ENCODE measurements at regions not wholly inside any gene's neighbourhood (a gene's known extent, or its start where the extent isn't known, plus 50 kb on each side); places are given as distances from the start of the nearest gene placed in this dataset.
A peak's percentile ranks its signal among the peaks of the same experiment; 100 is the strongest.

DNA sequence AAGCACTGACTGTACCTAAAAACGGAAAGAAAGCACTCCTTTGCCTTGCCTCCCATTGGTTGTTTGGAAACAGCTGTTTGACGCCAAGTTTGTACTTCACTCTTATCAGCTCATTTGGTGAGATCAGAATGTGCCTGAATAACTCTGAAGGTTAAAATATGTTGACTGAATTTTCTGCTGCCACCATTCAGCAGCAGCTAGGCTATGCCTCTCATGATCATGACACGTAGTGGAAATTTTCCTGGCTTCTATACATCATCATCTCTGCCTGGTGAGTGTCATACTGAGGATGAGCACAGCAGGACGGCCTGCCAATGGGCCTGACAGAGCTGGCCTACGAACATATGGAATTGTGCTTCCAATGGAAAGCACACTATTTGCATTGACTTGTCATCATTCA lies 704.9 kb upstream of the CITED2 start:
- TF ChIP-seq XRCC4 (IDR thresholded peaks at IDR 0.05; ENCODE audit: extremely low read depth, insufficient read depth, insufficient read length): no peak
- TF ChIP-seq DACH1 (IDR thresholded peaks at IDR 0.05; ENCODE audit: partially characterized antibody): peak; percentile 30
- TF ChIP-seq, protein P1, sequence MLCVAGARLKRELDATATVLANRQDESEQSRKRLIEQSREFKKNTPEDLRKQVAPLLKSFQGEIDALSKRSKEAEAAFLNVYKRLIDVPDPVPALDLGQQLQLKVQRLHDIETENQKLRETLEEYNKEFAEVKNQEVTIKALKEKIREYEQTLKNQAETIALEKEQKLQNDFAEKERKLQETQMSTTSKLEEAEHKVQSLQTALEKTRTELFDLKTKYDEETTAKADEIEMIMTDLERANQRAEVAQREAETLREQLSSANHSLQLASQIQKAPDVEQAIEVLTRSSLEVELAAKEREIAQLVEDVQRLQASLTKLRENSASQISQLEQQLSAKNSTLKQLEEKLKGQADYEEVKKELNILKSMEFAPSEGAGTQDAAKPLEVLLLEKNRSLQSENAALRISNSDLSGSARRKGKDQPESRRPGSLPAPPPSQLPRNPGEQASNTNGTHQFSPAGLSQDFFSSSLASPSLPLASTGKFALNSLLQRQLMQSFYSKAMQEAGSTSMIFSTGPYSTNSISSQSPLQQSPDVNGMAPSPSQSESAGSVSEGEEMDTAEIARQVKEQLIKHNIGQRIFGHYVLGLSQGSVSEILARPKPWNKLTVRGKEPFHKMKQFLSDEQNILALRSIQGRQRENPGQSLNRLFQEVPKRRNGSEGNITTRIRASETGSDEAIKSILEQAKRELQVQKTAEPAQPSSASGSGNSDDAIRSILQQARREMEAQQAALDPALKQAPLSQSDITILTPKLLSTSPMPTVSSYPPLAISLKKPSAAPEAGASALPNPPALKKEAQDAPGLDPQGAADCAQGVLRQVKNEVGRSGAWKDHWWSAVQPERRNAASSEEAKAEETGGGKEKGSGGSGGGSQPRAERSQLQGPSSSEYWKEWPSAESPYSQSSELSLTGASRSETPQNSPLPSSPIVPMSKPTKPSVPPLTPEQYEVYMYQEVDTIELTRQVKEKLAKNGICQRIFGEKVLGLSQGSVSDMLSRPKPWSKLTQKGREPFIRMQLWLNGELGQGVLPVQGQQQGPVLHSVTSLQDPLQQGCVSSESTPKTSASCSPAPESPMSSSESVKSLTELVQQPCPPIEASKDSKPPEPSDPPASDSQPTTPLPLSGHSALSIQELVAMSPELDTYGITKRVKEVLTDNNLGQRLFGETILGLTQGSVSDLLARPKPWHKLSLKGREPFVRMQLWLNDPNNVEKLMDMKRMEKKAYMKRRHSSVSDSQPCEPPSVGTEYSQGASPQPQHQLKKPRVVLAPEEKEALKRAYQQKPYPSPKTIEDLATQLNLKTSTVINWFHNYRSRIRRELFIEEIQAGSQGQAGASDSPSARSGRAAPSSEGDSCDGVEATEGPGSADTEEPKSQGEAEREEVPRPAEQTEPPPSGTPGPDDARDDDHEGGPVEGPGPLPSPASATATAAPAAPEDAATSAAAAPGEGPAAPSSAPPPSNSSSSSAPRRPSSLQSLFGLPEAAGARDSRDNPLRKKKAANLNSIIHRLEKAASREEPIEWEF (CRISPR knock-in tag; IDR thresholded peaks at IDR 0.05): no peak
- H3K27ac ChIP-seq (ENCODE audit: extremely low read depth, low read depth, low read length): no peak overlapping the region
- H3K79me2 ChIP-seq (ENCODE audit: control insufficient read depth, insufficient read depth, low read length): no peaks in the 10 kb centered on the region
- POLR2A ChIA-PET: interaction anchor here (0.6 to 0.7 kb wide), 2 partner anchors 400 to 701 kb away, joined by 3 to 4 read pairs; no protein-coding TSS in a partner anchor
- H4K20me1 ChIP-seq (replicated peaks; ENCODE audit: control insufficient read depth, insufficient read depth, low read length): no peaks in the 10 kb centered on the region
- DNase-seq (ENCODE audit: extremely low read depth in 1 of 4, low spot score in 3 of 4): no peak
- no TSS peak for BruUV-seq (replicated peaks)
- CTCF ChIA-PET (ENCODE audit: low intra/inter-chr PET ratio): no interaction called here
- no peaks in the 10 kb centered on the region for H3K9me3 ChIP-seq (replicated peaks; ENCODE audit: control insufficient read depth, insufficient read depth, low read depth, low read length)
- H3K27me3 ChIP-seq (ENCODE audit: control insufficient read depth in 2 of 2, insufficient read depth in 2 of 2, low read length in 2 of 2): no peaks in the 10 kb centered on the region
- ATAC-seq: peak; percentile 43; the same call in 2 of the 3 replicates
- in situ Hi-C loops (cut with MboI) (no loop called here), intact Hi-C loops (cut with micrococcal nuclease) (no loop called here)
- FAIRE-seq: peak; percentile 6
- WGBS (ENCODE audit: insufficient coverage, low coverage, missing lambda C conversion rate): 8% methylated on average over 5 of the region's 5 CpGs
- no peak overlapping the region for H3K4me2 ChIP-seq (ENCODE audit: insufficient read depth, low read length)
- H3K4me3 ChIP-seq: no peak overlapping the region
- H3K4me1 ChIP-seq (replicated peaks in 1 of 2; ENCODE audit: control insufficient read depth in 2 of 2, insufficient read depth in 2 of 2, low read length in 2 of 2): no peaks in the 10 kb centered on the region
- H3K9me1 ChIP-seq (ENCODE audit: control insufficient read depth, insufficient read depth, low read length): no peaks in the 10 kb centered on the region
- H3K36me3 ChIP-seq (ENCODE audit: control insufficient read depth, insufficient read depth, low read length): no peaks in the 10 kb centered on the region
- H2AFZ ChIP-seq (ENCODE audit: low read depth, low read length): no peak overlapping the region
- H3K9ac ChIP-seq (ENCODE audit: insufficient read depth in 1 of 2, low read depth in 2 of 2, low read length in 2 of 2): no peak overlapping the region

Data from K562 (cell line).